GM23338 (cell line): ENCODE measurements at regions not wholly inside any gene's neighbourhood (a gene's known extent, or its start where the extent isn't known, plus 50 kb on each side); places are given as distances from the start of the nearest gene placed in this dataset.
A peak's percentile ranks its signal among the peaks of the same experiment; 100 is the strongest.

Experiments used
- ATAC-seq: fragments of 200-7000 bp; cut with Tn5 transposase; 3 replicates; pipeline ENCODE4 v1.9.1; 2020
- DNase-seq: peaks from one replicate; pipeline ENCODE4 v3.0.0-alpha.2; 2015; ENCODE audit warnings: low spot score
- H2AFZ ChIP-seq: fragments of 200-600 bp; sonication (generic); 2 replicates; pipeline ENCODE4 v1.8.0; 2016; ENCODE audit warnings: antibody characterized with exemption, mild to moderate bottlenecking, moderate library complexity
- H3F3A ChIP-seq: fragments of 200-600 bp; sonication (generic); replicated peaks from 2 replicates; pipeline ENCODE4 v1.8.0; 2017; ENCODE audit warnings: antibody characterized with exemption, mixed run types, low read depth
- H3K27ac ChIP-seq: fragments of 200-600 bp; sonication (generic); 2 replicates; pipeline ENCODE4 v1.6.1; 2016; ENCODE audit warnings: low read depth
- H3K27me3 ChIP-seq: fragments of 200-600 bp; sonication (generic); 2 replicates; pipeline ENCODE4 v1.8.0; 2016; ENCODE audit warnings: mild to moderate bottlenecking, mixed run types, moderate library complexity; ENCODE audit not compliant: insufficient read depth
- H3K36me3 ChIP-seq: fragments of 200-600 bp; sonication (generic); 2 replicates; pipeline ENCODE4 v1.8.0; 2016; ENCODE audit warnings: mild to moderate bottlenecking; ENCODE audit not compliant: insufficient read depth
- H3K4me1 ChIP-seq: fragments of 200-600 bp; sonication (generic); 2 replicates; pipeline ENCODE4 v1.8.0; 2016; ENCODE audit warnings: mild to moderate bottlenecking, moderate library complexity; ENCODE audit not compliant: insufficient read depth
- H3K4me2 ChIP-seq: fragments of 200-600 bp; sonication (generic); 2 replicates; pipeline ENCODE4 v1.7.1; 2017; ENCODE audit warnings: mixed run types
- H3K4me3 ChIP-seq: fragments of 200-600 bp; sonication (generic); 2 replicates; pipeline ENCODE4 v1.6.1; 2016; ENCODE audit warnings: mixed run types
- H3K79me2 ChIP-seq: fragments of 200-600 bp; sonication (generic); replicated peaks from 2 replicates; pipeline ENCODE4 v1.8.0; 2017; ENCODE audit warnings: mild to moderate bottlenecking; ENCODE audit not compliant: insufficient read depth
- H3K9me2 ChIP-seq: fragments of 200-600 bp; sonication (generic); 2 replicates; pipeline ENCODE4 v1.8.0; 2017; ENCODE audit not compliant: insufficient read depth
- H4K20me1 ChIP-seq: fragments of 200-600 bp; sonication (generic); replicated peaks from 2 replicates; pipeline ENCODE4 v1.8.0; 2017; ENCODE audit warnings: mild to moderate bottlenecking; ENCODE audit not compliant: insufficient read depth
- H3K27ac Mint-ChIP-seq: 2 replicates; pipeline ENCODE4 v1.8.0; 2020; ENCODE audit warnings: inconsistent platforms, mild to moderate bottlenecking, moderate library complexity, mixed read lengths
- H3K27me3 Mint-ChIP-seq: 3 replicates; pipeline ENCODE4 v1.8.0; 2022; ENCODE audit warnings: low read depth, mild to moderate bottlenecking, moderate library complexity, mixed read lengths, inconsistent platforms; ENCODE audit not compliant: insufficient read depth, poor library complexity
- H3K36me3 Mint-ChIP-seq: 3 replicates; pipeline ENCODE4 v1.8.0; 2021; ENCODE audit warnings: low read depth, mild to moderate bottlenecking, inconsistent platforms, moderate library complexity, mixed read lengths
- H3K4me1 Mint-ChIP-seq: 3 replicates; pipeline ENCODE4 v1.8.0; 2020; ENCODE audit warnings: mild to moderate bottlenecking, inconsistent platforms, mixed read lengths
- H3K4me3 Mint-ChIP-seq: 3 replicates; pipeline ENCODE4 v1.8.0; 2021; ENCODE audit warnings: moderate library complexity, mild to moderate bottlenecking, inconsistent platforms, mixed read lengths
- H3K9me3 Mint-ChIP-seq: 3 replicates; pipeline ENCODE4 v1.8.0; 2020; ENCODE audit warnings: moderate library complexity, mild to moderate bottlenecking, inconsistent platforms, mixed read lengths
- CTCF ChIP-seq, 2 experiments: fragments of 200-600 bp in 1 of 2; sonication (generic) in 1 of 2; conservative IDR thresholded peaks; 2 replicates each; pipeline versions ENCODE4 v1.5.1 to v1.6.1; 2016 to 2017; ENCODE audit warnings: antibody characterized with exemption in 2 of 2, low read depth in 2 of 2, mild to moderate bottlenecking in 2 of 2, moderate library complexity in 1 of 2
- ETS1 ChIP-seq: IDR thresholded peaks from 2 replicates; pipeline ENCODE4 v1.6.1; 2016; ENCODE audit warnings: antibody characterized with exemption
- POLR2AphosphoS5 ChIP-seq: IDR thresholded peaks from 2 replicates; pipeline ENCODE4 v1.6.1; 2016; ENCODE audit warnings: antibody characterized with exemption, low read depth
- ZNF331 ChIP-seq: fragments of 250-450 bp; sonication (Bioruptor Pico); IDR thresholded peaks from 2 replicates; pipeline ENCODE4 v1.5.0; 2020; ENCODE audit warnings: low read depth, mild to moderate bottlenecking, moderate library complexity
- ZNF462 ChIP-seq: fragments of 250-450 bp; sonication (Bioruptor Pico); IDR thresholded peaks from 2 replicates; pipeline ENCODE4 v1.5.0; 2020; ENCODE audit warnings: mild to moderate bottlenecking, moderate library complexity

- no peak for ATAC-seq
- no peak overlapping the region for H3K4me3 Mint-ChIP-seq
- H3K27ac Mint-ChIP-seq = peak overlapping the region; percentile 9; the same call in 1 of the 2 replicates
Measured at GRCh38 chr9:7988644-7989280, 189.2 kb upstream of the DMAC1 start.

More at GRCh38 chr9:7988644-7989280, 189.2 kb upstream of the DMAC1 start:
- peaks cover 5% of the 10 kb centered on the region for H3K4me1 ChIP-seq
- peaks cover 4% of the 10 kb centered on the region; the same call in 2 of the 3 replicates for H3K4me1 Mint-ChIP-seq
- no peak overlapping the region for H2AFZ ChIP-seq
- no peaks in the 10 kb centered on the region for H3K36me3 Mint-ChIP-seq
- no peaks in the 10 kb centered on the region for H3K79me2 ChIP-seq
- H3K9me3 Mint-ChIP-seq = no peaks in the 10 kb centered on the region
- H3K27me3 ChIP-seq = no peaks in the 10 kb centered on the region
- no peaks in the 10 kb centered on the region for H4K20me1 ChIP-seq
- no peaks in the 10 kb centered on the region for H3K27me3 Mint-ChIP-seq
- no peaks in the 10 kb centered on the region for H3F3A ChIP-seq
- H3K4me2 ChIP-seq = no peak overlapping the region
- H3K27ac ChIP-seq = no peak overlapping the region
- no peaks in the 10 kb centered on the region for H3K36me3 ChIP-seq
- DNase-seq = no peak
- H3K4me3 ChIP-seq = no peak overlapping the region
- no peak for TF ChIP-seq ETS1
- TF ChIP-seq ZNF331 (CRISPR knock-in tag) = no peak
- no peak for TF ChIP-seq POLR2AphosphoS5
- no peak for TF ChIP-seq ZNF462 (CRISPR knock-in tag)
- no peak for TF ChIP-seq CTCF (conservative IDR thresholded peaks at IDR 0.05; ENCODE audit: low read depth in 2 of 2)
- H3K9me2 ChIP-seq = no peaks in the 10 kb centered on the region
